CD14-positive monocyte (primary cell): ENCODE measurements at regions not wholly inside any gene's neighbourhood (a gene's known extent, or its start where the extent isn't known, plus 50 kb on each side); places are given as distances from the start of the nearest gene placed in this dataset.
"Not testable (repeated sequence)": the region's sequence is repeated elsewhere in the genome, so short reads cannot be mapped to it uniquely, and the experiment has no call there.

Experiments
- DNase-seq, 3 donors: peaks; one replicate each; pipeline ENCODE4 v3.0.0-alpha.2; 2011 to 2022
- H2AFZ ChIP-seq: 2 replicates; pipeline ENCODE4 v1.6.0; 2012; ENCODE audit warnings: mild to moderate bottlenecking, low read depth, low read length, inconsistent platforms; ENCODE audit not compliant: insufficient read depth, poor library complexity, severe bottlenecking
- H3K27ac ChIP-seq, 2 donors: 1 replicate in 1 of 2; 2 replicates in 1 of 2; pipeline ENCODE4 v1.5.1; 2012 to 2013; ENCODE audit warnings: low read length in 2 of 2, control low read depth in 1 of 2, inconsistent platforms in 1 of 2, low read depth in 1 of 2, mild to moderate bottlenecking in 1 of 2
- H3K27me3 ChIP-seq, 2 donors: one replicate each; pipeline versions ENCODE4 v1.6.0 to v1.6.1; 2011 to 2013; ENCODE audit warnings: low read length in 2 of 2; ENCODE audit not compliant: control insufficient read depth in 2 of 2, insufficient read depth in 2 of 2
- H3K36me3 ChIP-seq, 2 donors: replicated peaks in 1 of 2; 1 replicate in 1 of 2; 2 replicates in 1 of 2; pipeline versions ENCODE4 v1.5.1 to v1.6.1; 2012 to 2013; ENCODE audit warnings: low read length in 2 of 2, control low read depth in 1 of 2, inconsistent platforms in 1 of 2, mild to moderate bottlenecking in 1 of 2; ENCODE audit not compliant: insufficient read depth in 2 of 2, control insufficient read depth in 1 of 2
- H3K4me1 ChIP-seq, 2 donors: 1 replicate in 1 of 2; 2 replicates in 1 of 2; pipeline versions ENCODE4 v1.5.1 to v1.6.1; 2012 to 2013; ENCODE audit warnings: low read length in 2 of 2, control low read depth in 1 of 2, inconsistent platforms in 1 of 2, mild to moderate bottlenecking in 1 of 2, moderate library complexity in 1 of 2; ENCODE audit not compliant: insufficient read depth in 2 of 2, control insufficient read depth in 1 of 2
- H3K4me2 ChIP-seq: replicated peaks from 2 replicates; pipeline ENCODE3; 2012; ENCODE audit warnings: low read length, moderate library complexity, mild to moderate bottlenecking; ENCODE audit not compliant: poor library complexity, severe bottlenecking; ENCODE audit errors: extremely low read depth
- H3K4me3 ChIP-seq, 3 experiments: fragments of 200-600 bp in 1 of 3; sonication (generic) in 1 of 3; replicated peaks in 1 of 3; 1 replicate in 2 of 3; 2 replicates in 1 of 3; pipeline ENCODE4 v1.5.1; 2011 to 2013; ENCODE audit warnings: low read length in 3 of 3, mild to moderate bottlenecking in 3 of 3, control low read depth in 2 of 3, low read depth in 2 of 3, inconsistent platforms in 1 of 3, moderate library complexity in 1 of 3
- H3K79me2 ChIP-seq: 2 replicates; pipeline ENCODE4 v1.6.0; 2012; ENCODE audit warnings: mild to moderate bottlenecking, control low read depth, inconsistent platforms, low read length, moderate library complexity; ENCODE audit not compliant: insufficient read depth
- H3K9ac ChIP-seq: 2 replicates; pipeline ENCODE4 v1.6.0; 2017; ENCODE audit warnings: low read length, mild to moderate bottlenecking; ENCODE audit not compliant: insufficient read depth, poor library complexity, severe bottlenecking
- H3K9me3 ChIP-seq, 2 donors: replicated peaks in 1 of 2; 1 replicate in 1 of 2; 2 replicates in 1 of 2; pipeline versions ENCODE4 v1.5.1 to v1.6.1; 2012 to 2013; ENCODE audit warnings: low read length in 2 of 2, control low read depth in 1 of 2; ENCODE audit not compliant: control insufficient read depth in 1 of 2, insufficient read depth in 1 of 2
- H4K20me1 ChIP-seq: 2 replicates; pipeline ENCODE4 v1.6.0; 2012; ENCODE audit warnings: mild to moderate bottlenecking, low read length, control low read depth, moderate library complexity; ENCODE audit not compliant: insufficient read depth
- H3K27ac Mint-ChIP-seq, 7 donors: one replicate each; pipeline ENCODE4 v1.8.0; 2020; ENCODE audit warnings: mild to moderate bottlenecking in 7 of 7, mixed read lengths in 7 of 7, moderate library complexity in 6 of 7, inconsistent platforms in 2 of 7
- H3K27me3 Mint-ChIP-seq, 3 donors: one replicate each; pipeline ENCODE4 v1.8.0; 2021 to 2022; ENCODE audit warnings: low read depth in 3 of 3, mild to moderate bottlenecking in 3 of 3, mixed read lengths in 3 of 3, moderate library complexity in 3 of 3, inconsistent platforms in 1 of 3
- H3K36me3 Mint-ChIP-seq, 2 donors: one replicate each; pipeline ENCODE4 v1.8.0; 2020; ENCODE audit warnings: mixed read lengths in 2 of 2, inconsistent platforms in 1 of 2, mild to moderate bottlenecking in 1 of 2
- H3K4me1 Mint-ChIP-seq: one replicate; pipeline ENCODE4 v1.8.0; 2020; ENCODE audit warnings: mild to moderate bottlenecking, mixed read lengths
- H3K4me3 Mint-ChIP-seq, 2 donors: one replicate each; pipeline ENCODE4 v1.8.0; 2020; ENCODE audit warnings: mild to moderate bottlenecking in 2 of 2, mixed read lengths in 2 of 2, moderate library complexity in 1 of 2
- H3K9me3 Mint-ChIP-seq, 7 donors: one replicate each; pipeline ENCODE4 v1.8.0; 2020 to 2022; ENCODE audit warnings: mixed read lengths in 7 of 7, mild to moderate bottlenecking in 6 of 7, moderate library complexity in 6 of 7, inconsistent platforms in 2 of 7
- WGBS: methylation state at CpG from one replicate; pipeline ENCODE4 v1.1.5; 2013; ENCODE audit warnings: missing lambda C conversion rate; ENCODE audit not compliant: insufficient coverage; 5-methylcytosine and 5-hydroxymethylcytosine counted together
- intact Hi-C, 2 donors: fragments of 100-400 bp; cut with micrococcal nuclease; formaldehyde crosslinking; loops; one replicate each; pipeline versions ENCODE4 v1.15.0 to v1.15.1; 2023
- TF ChIP-seq, protein P1 (sequence below): fragments of 200-600 bp; IDR thresholded peaks from one replicate; pipeline ENCODE4 v1.8.0; 2022; ENCODE audit warnings: antibody characterized with exemption, mild to moderate bottlenecking

DNA sequence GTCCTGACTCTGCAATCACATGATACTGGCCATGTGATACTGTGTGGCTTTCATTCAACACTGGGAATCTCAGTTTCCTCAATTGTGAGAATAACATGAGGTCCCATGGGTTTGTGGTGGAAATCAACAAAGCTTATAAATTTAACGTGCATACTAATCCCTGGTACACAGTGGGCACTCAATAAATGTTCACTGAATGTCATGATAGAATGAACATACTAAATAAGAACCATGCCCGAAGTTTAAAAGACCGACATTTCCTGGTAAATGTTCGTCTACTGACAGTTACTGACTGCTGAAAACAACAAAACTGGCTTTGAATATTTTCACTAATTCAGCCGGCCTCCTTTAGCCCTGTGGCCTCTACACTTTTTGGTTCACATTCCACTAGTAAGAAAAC, 62.3 kb upstream of the CCT8L2 start:
- Histone ChIP-seq H3K9me3 (peaks cover 13 to 21% of the 10 kb centered on the region in 2 donors), H3K4me1 (no peaks in the 10 kb centered on the region), H3K27ac (no peak overlapping the region), H3K4me2 (no peak overlapping the region), H3K36me3 (no peaks in the 10 kb centered on the region), H4K20me1 (no peaks in the 10 kb centered on the region), H3K27me3 (no peaks in the 10 kb centered on the region), H2AFZ (no peak overlapping the region), H3K9ac (no peak overlapping the region), H3K79me2 (no peaks in the 10 kb centered on the region), H3K4me3 (no peak overlapping the region)
- intact Hi-C loops: no loop called here
- TF ChIP-seq, protein P1, sequence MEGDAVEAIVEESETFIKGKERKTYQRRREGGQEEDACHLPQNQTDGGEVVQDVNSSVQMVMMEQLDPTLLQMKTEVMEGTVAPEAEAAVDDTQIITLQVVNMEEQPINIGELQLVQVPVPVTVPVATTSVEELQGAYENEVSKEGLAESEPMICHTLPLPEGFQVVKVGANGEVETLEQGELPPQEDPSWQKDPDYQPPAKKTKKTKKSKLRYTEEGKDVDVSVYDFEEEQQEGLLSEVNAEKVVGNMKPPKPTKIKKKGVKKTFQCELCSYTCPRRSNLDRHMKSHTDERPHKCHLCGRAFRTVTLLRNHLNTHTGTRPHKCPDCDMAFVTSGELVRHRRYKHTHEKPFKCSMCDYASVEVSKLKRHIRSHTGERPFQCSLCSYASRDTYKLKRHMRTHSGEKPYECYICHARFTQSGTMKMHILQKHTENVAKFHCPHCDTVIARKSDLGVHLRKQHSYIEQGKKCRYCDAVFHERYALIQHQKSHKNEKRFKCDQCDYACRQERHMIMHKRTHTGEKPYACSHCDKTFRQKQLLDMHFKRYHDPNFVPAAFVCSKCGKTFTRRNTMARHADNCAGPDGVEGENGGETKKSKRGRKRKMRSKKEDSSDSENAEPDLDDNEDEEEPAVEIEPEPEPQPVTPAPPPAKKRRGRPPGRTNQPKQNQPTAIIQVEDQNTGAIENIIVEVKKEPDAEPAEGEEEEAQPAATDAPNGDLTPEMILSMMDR: no peak
- DNase-seq: no peak
- H3K4me1 Mint-ChIP-seq: no peaks in the 10 kb centered on the region
- peaks cover 0 to 3% of the 10 kb centered on the region in 2 donors for H3K36me3 Mint-ChIP-seq
- peaks cover 9 to 36% (median 25%) of the 10 kb centered on the region in 7 donors for H3K9me3 Mint-ChIP-seq
- H3K4me3 Mint-ChIP-seq: no peak overlapping the region
- peaks cover 0 to 2% (median 0%) of the 10 kb centered on the region in 3 donors for H3K27me3 Mint-ChIP-seq
- no peak overlapping the region for H3K27ac Mint-ChIP-seq
- 95% methylated on average over 4 of the region's 5 CpGs for WGBS

DNA sequence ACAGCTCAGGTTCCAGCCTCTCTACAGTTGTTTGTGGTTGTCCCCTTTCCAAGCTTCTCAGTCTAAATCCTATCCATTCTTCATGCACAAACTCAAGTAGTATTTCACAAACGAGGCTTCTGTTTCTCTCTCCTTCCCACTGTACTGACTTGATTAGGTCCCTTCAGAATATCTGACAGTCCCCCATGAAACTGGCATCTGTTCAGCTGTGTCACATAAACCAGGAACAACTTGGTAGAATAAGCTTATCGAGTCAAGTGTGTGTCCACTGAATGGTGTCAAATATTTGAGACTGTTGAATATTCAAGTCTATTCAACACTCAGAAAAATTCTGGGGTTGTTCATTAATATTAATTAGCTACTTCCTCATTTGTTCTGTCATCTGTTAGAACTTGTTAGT, 61.7 kb upstream of the CCT8L2 start:
- H3K36me3 Mint-ChIP-seq, H3K9ac ChIP-seq, H3K4me1 Mint-ChIP-seq, H3K4me3 ChIP-seq, H2AFZ ChIP-seq, H3K27ac Mint-ChIP-seq, H3K4me2 ChIP-seq, H3K36me3 ChIP-seq, H3K27me3 ChIP-seq, intact Hi-C loops, DNase-seq, H3K27ac ChIP-seq, H3K4me3 Mint-ChIP-seq, H3K4me1 ChIP-seq, H3K27me3 Mint-ChIP-seq, H4K20me1 ChIP-seq, H3K79me2 ChIP-seq: not testable (repeated sequence)
- H3K9me3 Mint-ChIP-seq: peaks cover 13 to 41% (median 29%) of the 10 kb centered on the region in 7 donors
- H3K9me3 ChIP-seq: peaks cover 13 to 25% of the 10 kb centered on the region in 2 donors
- no CpG with 5 or more reads among the region's 2 CpGs for WGBS

DNA sequence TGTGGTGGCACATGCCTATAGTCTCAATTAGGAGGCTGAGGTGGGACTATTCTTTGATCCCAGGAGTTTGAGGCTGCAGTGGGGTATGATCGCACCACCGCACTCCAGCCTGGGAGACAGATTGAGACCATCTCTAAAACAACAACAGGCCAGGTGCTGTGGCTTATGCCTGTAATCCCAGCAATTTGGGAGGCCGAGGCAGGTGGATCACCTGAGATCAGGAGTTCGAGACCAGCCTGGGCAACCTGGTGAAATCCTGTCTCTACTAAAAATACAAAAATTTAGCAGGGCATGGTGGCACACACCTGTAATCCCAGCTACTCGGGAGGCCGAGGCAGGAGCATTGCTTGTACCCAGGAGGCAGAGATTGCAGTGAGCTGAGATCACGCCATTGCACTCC, 60.6 kb upstream of the CCT8L2 start:
- intact Hi-C loops, H3K27ac Mint-ChIP-seq, H3K4me3 Mint-ChIP-seq, H3K4me2 ChIP-seq, H3K4me3 ChIP-seq, H3K36me3 Mint-ChIP-seq, H3K27ac ChIP-seq, H2AFZ ChIP-seq, H3K9ac ChIP-seq, H4K20me1 ChIP-seq, H3K27me3 Mint-ChIP-seq, H3K36me3 ChIP-seq, H3K4me1 Mint-ChIP-seq, DNase-seq, H3K27me3 ChIP-seq, H3K79me2 ChIP-seq, H3K4me1 ChIP-seq: not testable (repeated sequence)
- peaks cover 13 to 37% (median 31%) of the 10 kb centered on the region in 7 donors for H3K9me3 Mint-ChIP-seq
- peaks cover 13 to 26% of the 10 kb centered on the region in 2 donors for H3K9me3 ChIP-seq
- WGBS: 90% methylated on average over 4 of the region's 7 CpGs
